ENCODE measurements at regions not wholly inside any gene's neighbourhood (a gene's known extent, or its start where the extent isn't known, plus 50 kb on each side); places are given as distances from the start of the nearest gene placed in this dataset.

DNA sequence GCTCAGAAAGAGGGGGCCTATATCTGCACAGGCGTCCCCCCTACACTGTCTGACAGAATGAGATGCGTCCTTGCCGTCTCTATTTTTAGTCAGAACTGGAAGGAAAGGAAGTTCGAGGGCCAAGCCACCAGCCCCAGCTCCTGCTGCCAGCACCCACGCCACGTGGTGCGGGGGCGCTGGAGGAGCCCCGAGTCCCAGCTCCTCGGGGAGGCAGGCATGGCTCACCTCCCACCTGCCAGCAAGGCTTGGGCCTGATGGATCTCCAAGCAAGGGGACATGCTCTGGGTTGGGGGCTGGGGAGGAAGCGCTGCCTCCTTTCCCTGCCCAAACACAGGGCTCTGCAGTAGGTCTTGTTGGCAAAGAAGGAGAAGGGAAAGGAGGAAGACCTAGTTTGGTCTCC is 80.3 kb upstream of the ARAP3 start:
- TF ChIP-seq, protein P1, sequence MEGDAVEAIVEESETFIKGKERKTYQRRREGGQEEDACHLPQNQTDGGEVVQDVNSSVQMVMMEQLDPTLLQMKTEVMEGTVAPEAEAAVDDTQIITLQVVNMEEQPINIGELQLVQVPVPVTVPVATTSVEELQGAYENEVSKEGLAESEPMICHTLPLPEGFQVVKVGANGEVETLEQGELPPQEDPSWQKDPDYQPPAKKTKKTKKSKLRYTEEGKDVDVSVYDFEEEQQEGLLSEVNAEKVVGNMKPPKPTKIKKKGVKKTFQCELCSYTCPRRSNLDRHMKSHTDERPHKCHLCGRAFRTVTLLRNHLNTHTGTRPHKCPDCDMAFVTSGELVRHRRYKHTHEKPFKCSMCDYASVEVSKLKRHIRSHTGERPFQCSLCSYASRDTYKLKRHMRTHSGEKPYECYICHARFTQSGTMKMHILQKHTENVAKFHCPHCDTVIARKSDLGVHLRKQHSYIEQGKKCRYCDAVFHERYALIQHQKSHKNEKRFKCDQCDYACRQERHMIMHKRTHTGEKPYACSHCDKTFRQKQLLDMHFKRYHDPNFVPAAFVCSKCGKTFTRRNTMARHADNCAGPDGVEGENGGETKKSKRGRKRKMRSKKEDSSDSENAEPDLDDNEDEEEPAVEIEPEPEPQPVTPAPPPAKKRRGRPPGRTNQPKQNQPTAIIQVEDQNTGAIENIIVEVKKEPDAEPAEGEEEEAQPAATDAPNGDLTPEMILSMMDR (IDR thresholded peaks at IDR 0.05), result no peak
- no peak for TF ChIP-seq POLR2A (IDR thresholded peaks at IDR 0.05)
